ELR (cell line): ENCODE measurements at regions not wholly inside any gene's neighbourhood (a gene's known extent, or its start where the extent isn't known, plus 50 kb on each side); places are given as distances from the start of the nearest gene placed in this dataset.

Experiments
- DNase-seq: peaks from one replicate; pipeline ENCODE4 v3.0.0-alpha.2; 2015; ENCODE audit warnings: low read depth

- DNase-seq = no peak
Observed at GRCh38 chr9:99436616-99437015, 214.5 kb downstream of the SEC61B start.

GRCh38 chr9:99437145-99437544 is 215.1 kb downstream of the SEC61B start:
- no peak for DNase-seq

- DNase-seq = no peak
Observed at GRCh38 chr9:99438596-99438995, 216.5 kb downstream of the SEC61B start.

- no peak for DNase-seq
Observed at GRCh38 chr9:99441829-99442228, 219.7 kb downstream of the SEC61B start.

- peak; percentile 96 for DNase-seq
Observed at GRCh38 chr9:99445371-99445891, 223.3 kb downstream of the SEC61B start.

- DNase-seq = peak; percentile 47
Observed at GRCh38 chr9:99445920-99446319, 223.8 kb downstream of the SEC61B start.

GRCh38 chr9:99447951-99448350 is 225.9 kb downstream of the SEC61B start:
- DNase-seq = no peak

GRCh38 chr9:99449726-99450125 is 227.6 kb downstream of the SEC61B start:
- DNase-seq = no peak

- DNase-seq = no peak
Observed at GRCh38 chr9:99451112-99451606, 229.1 kb downstream of the SEC61B start.

GRCh38 chr9:99457406-99457805 is 235.3 kb downstream of the SEC61B start:
- no peak for DNase-seq

GRCh38 chr9:99457981-99458380 is 235.9 kb downstream of the SEC61B start:
- no peak for DNase-seq

- no peak for DNase-seq
Observed at GRCh38 chr9:99459919-99460318, 237.8 kb downstream of the SEC61B start.

GRCh38 chr9:99463131-99463530 is 241.0 kb downstream of the SEC61B start:
- DNase-seq = no peak

GRCh38 chr9:99464568-99464967 is 242.5 kb downstream of the SEC61B start:
- no peak for DNase-seq

- DNase-seq = no peak
Observed at GRCh38 chr9:99465231-99465907, 243.3 kb downstream of the SEC61B start.

GRCh38 chr9:99466104-99466503 is 244.0 kb downstream of the SEC61B start:
- no peak for DNase-seq

- no peak for DNase-seq
Observed at GRCh38 chr9:99466781-99467180, 244.7 kb downstream of the SEC61B start.

- no peak for DNase-seq
Observed at GRCh38 chr9:99471033-99471432, 249.0 kb downstream of the SEC61B start.

GRCh38 chr9:99472240-99472915 is 250.3 kb downstream of the SEC61B start:
- DNase-seq = no peak

GRCh38 chr9:99472916-99473245 is 250.8 kb downstream of the SEC61B start:
- no peak for DNase-seq

GRCh38 chr9:99474186-99474585 is 252.1 kb downstream of the SEC61B start:
- no peak for DNase-seq

- DNase-seq = no peak
Observed at GRCh38 chr9:99475401-99476065, 253.5 kb downstream of the SEC61B start.

- no peak for DNase-seq
Observed at GRCh38 chr9:99478469-99479027, 256.5 kb downstream of the SEC61B start.
